ENCODE measurements at regions not wholly inside any gene's neighbourhood (a gene's known extent, or its start where the extent isn't known, plus 50 kb on each side); places are given as distances from the start of the nearest gene placed in this dataset.

GRCh38 chr2:12050396-12050795 lies 304.0 kb downstream of the LPIN1 start:
- Histone ChIP-seq H3K27me3 (ENCODE audit: insufficient read depth, low read length) (no peaks in the 10 kb centered on the region), H3K9me3 (ENCODE audit: low read depth, low read length) (no peaks in the 10 kb centered on the region), H2AFZ (ENCODE audit: low read length) (peak overlapping the region; percentile 14), H3K4me1 (ENCODE audit: insufficient read depth, low read length) (peaks cover 30% of the 10 kb centered on the region), H3K4me2 (ENCODE audit: insufficient read depth, low read length) (peak overlapping the region; percentile 43), H3K4me3 (ENCODE audit: insufficient read depth, low read length) (no peak overlapping the region), H3K79me2 (ENCODE audit: insufficient read depth, low read length) (no peaks in the 10 kb centered on the region), H4K20me1 (ENCODE audit: insufficient read depth, low read length) (no peaks in the 10 kb centered on the region), H3K36me3 (ENCODE audit: insufficient read depth, low read length) (no peaks in the 10 kb centered on the region), H3K27ac (ENCODE audit: low read depth, low read length) (no peak overlapping the region)
- no peak for DNase-seq (ENCODE audit: insufficient read length, low spot score, missing footprints)
- TF ChIP-seq CTCF (IDR thresholded peaks at IDR 0.05; ENCODE audit: extremely low read depth, low read depth, low read length) = peak; percentile 11

- H3K4me3 ChIP-seq (ENCODE audit: insufficient read depth, low read length) = no peak overlapping the region
- H4K20me1 ChIP-seq (ENCODE audit: insufficient read depth, low read length) = no peaks in the 10 kb centered on the region
- H3K36me3 ChIP-seq (ENCODE audit: insufficient read depth, low read length) = no peaks in the 10 kb centered on the region
- TF ChIP-seq CTCF (IDR thresholded peaks at IDR 0.05; ENCODE audit: extremely low read depth, low read depth, low read length) = no peak
- no peaks in the 10 kb centered on the region for H3K79me2 ChIP-seq (ENCODE audit: insufficient read depth, low read length)
- no peaks in the 10 kb centered on the region for H3K9me3 ChIP-seq (ENCODE audit: low read depth, low read length)
- peak overlapping the region; percentile 9 for H3K4me2 ChIP-seq (ENCODE audit: insufficient read depth, low read length)
- DNase-seq (ENCODE audit: insufficient read length, low spot score, missing footprints) = peak; percentile 83
- peaks cover 25% of the 10 kb centered on the region for H3K4me1 ChIP-seq (ENCODE audit: insufficient read depth, low read length)
- H3K27ac ChIP-seq (ENCODE audit: low read depth, low read length) = peak overlapping the region; percentile 49
- no peaks in the 10 kb centered on the region for H3K27me3 ChIP-seq (ENCODE audit: insufficient read depth, low read length)
- no peak overlapping the region for H2AFZ ChIP-seq (ENCODE audit: low read length)
Measured at GRCh38 chr2:12051831-12052230, 305.4 kb downstream of the LPIN1 start.

- Histone ChIP-seq H3K9me3 (ENCODE audit: low read depth, low read length) (no peaks in the 10 kb centered on the region), H3K36me3 (ENCODE audit: insufficient read depth, low read length) (no peaks in the 10 kb centered on the region)
Measured at GRCh38 chr2:12052796-12053195, 306.4 kb downstream of the LPIN1 start.

More at GRCh38 chr2:12052796-12053195, 306.4 kb downstream of the LPIN1 start:
- H3K4me2 ChIP-seq (ENCODE audit: insufficient read depth, low read length) = no peak overlapping the region
- peaks cover 26% of the 10 kb centered on the region for H3K4me1 ChIP-seq (ENCODE audit: insufficient read depth, low read length)
- no peaks in the 10 kb centered on the region for H3K27me3 ChIP-seq (ENCODE audit: insufficient read depth, low read length)
- no peak for DNase-seq (ENCODE audit: insufficient read length, low spot score, missing footprints)
- H3K79me2 ChIP-seq (ENCODE audit: insufficient read depth, low read length) = no peaks in the 10 kb centered on the region
- no peak for TF ChIP-seq CTCF (IDR thresholded peaks at IDR 0.05; ENCODE audit: extremely low read depth, low read depth, low read length)
- H3K4me3 ChIP-seq (ENCODE audit: insufficient read depth, low read length) = no peak overlapping the region
- no peak overlapping the region for H2AFZ ChIP-seq (ENCODE audit: low read length)
- no peaks in the 10 kb centered on the region for H4K20me1 ChIP-seq (ENCODE audit: insufficient read depth, low read length)
- H3K27ac ChIP-seq (ENCODE audit: low read depth, low read length) = no peak overlapping the region
